ENCODE measurements at regions not wholly inside any gene's neighbourhood (a gene's known extent, or its start where the extent isn't known, plus 50 kb on each side); places are given as distances from the start of the nearest gene placed in this dataset.

GRCh38 chr5:57817924-57818323 is 335.3 kb upstream of the ACTBL2 start:
- Histone ChIP-seq H3K4me1 (ENCODE audit: control insufficient read depth in 1 of 2, insufficient read depth in 2 of 2, low read depth in 1 of 2, low read length in 1 of 2) (peaks cover 0 to 22% of the 10 kb centered on the region in 2 experiments; a peak in 2 of 4 replicates), H2AFZ (ENCODE audit: low read depth) (no peak overlapping the region), H3K9me2 (no peaks in the 10 kb centered on the region), H3K9me3 (peaks cover 18% of the 10 kb centered on the region; the same call in 1 of the 2 replicates), H3K36me3 (replicated peaks in 1 of 2; ENCODE audit: control insufficient read depth in 1 of 2, insufficient read depth in 2 of 2, low read length in 1 of 2) (peaks cover 0 to 7% of the 10 kb centered on the region in 2 experiments), H3K79me2 (ENCODE audit: insufficient read depth) (no peaks in the 10 kb centered on the region), H3F3A (replicated peaks; ENCODE audit: insufficient read depth) (peaks cover 25% of the 10 kb centered on the region), H3K27me3 (ENCODE audit: insufficient read depth) (no peaks in the 10 kb centered on the region), H3K9ac (no peak overlapping the region), H4K20me1 (ENCODE audit: insufficient read depth) (no peaks in the 10 kb centered on the region), H3K27ac (ENCODE audit: low read depth in 2 of 2, low read length in 1 of 2) (peak overlapping the region in 1 of 2 experiments; percentile 85; a peak in 2 of 4 replicates), H3K4me2 (no peak overlapping the region), H3K4me3 (ENCODE audit: low read depth in 2 of 2, low read length in 1 of 2) (no peak overlapping the region)
- TF ChIP-seq EP300 (IDR thresholded peaks at IDR 0.05; ENCODE audit: borderline replicate concordance in 1 of 2, low read depth in 1 of 2, low read length in 1 of 2), result no peak
- no peak for TF ChIP-seq PBX3 (IDR thresholded peaks at IDR 0.05)
- TF ChIP-seq REST (IDR thresholded peaks at IDR 0.05; ENCODE audit: low read depth, low read length), result no peak
- TF ChIP-seq GABPA (IDR thresholded peaks at IDR 0.05; ENCODE audit: low read depth), result no peak
- no peak for TF ChIP-seq ZBTB33 (IDR thresholded peaks at IDR 0.05; ENCODE audit: borderline replicate concordance, low read depth)
- no peak for TF ChIP-seq TAF1 (IDR thresholded peaks at IDR 0.05; ENCODE audit: borderline replicate concordance, low read depth, low read length)
- no peak for TF ChIP-seq SMC3 (IDR thresholded peaks at IDR 0.05; ENCODE audit: low read depth, low read length)
- DNase-seq, result no peak
- 94% methylated on average over 3 of the region's 3 CpGs for WGBS (ENCODE audit: low lambda C conversion rate)
- CTCF ChIA-PET, result no interaction called here
- POLR2A ChIA-PET, result no interaction called here

- Histone ChIP-seq H3F3A (replicated peaks; ENCODE audit: insufficient read depth) (peaks cover 33% of the 10 kb centered on the region), H3K9me2 (no peaks in the 10 kb centered on the region), H3K27ac (ENCODE audit: low read depth in 2 of 2, low read length in 1 of 2) (peak overlapping the region; percentile 65 to 85; a peak in 3 of 4 replicates), H3K36me3 (replicated peaks in 1 of 2; ENCODE audit: control insufficient read depth in 1 of 2, insufficient read depth in 2 of 2, low read length in 1 of 2) (peaks cover 0 to 7% of the 10 kb centered on the region in 2 experiments), H3K79me2 (ENCODE audit: insufficient read depth) (no peaks in the 10 kb centered on the region), H3K9ac (peak overlapping the region; percentile 0; the same call in 1 of the 2 replicates), H3K27me3 (ENCODE audit: insufficient read depth) (no peaks in the 10 kb centered on the region), H3K9me3 (peaks cover 18% of the 10 kb centered on the region; the same call in 1 of the 2 replicates), H3K4me3 (ENCODE audit: low read depth in 2 of 2, low read length in 1 of 2) (no peak overlapping the region), H3K4me1 (ENCODE audit: control insufficient read depth in 1 of 2, insufficient read depth in 2 of 2, low read depth in 1 of 2, low read length in 1 of 2) (peaks cover 0 to 22% of the 10 kb centered on the region in 2 experiments; a peak in 2 of 4 replicates), H2AFZ (ENCODE audit: low read depth) (no peak overlapping the region), H4K20me1 (ENCODE audit: insufficient read depth) (no peaks in the 10 kb centered on the region), H3K4me2 (no peak overlapping the region)
- POLR2A ChIA-PET, result no interaction called here
- TF ChIP-seq SIN3A (IDR thresholded peaks at IDR 0.05; ENCODE audit: borderline replicate concordance, low read depth, low read length) (0 out of 2 replicates have a peak, but pooled peaks have one; percentile 22), EZH2phosphoT487 (IDR thresholded peaks at IDR 0.05; ENCODE audit: borderline replicate concordance, low read depth) (no peak), TCF12 (IDR thresholded peaks at IDR 0.05) (peak; percentile 83), NFIC (IDR thresholded peaks at IDR 0.05; ENCODE audit: borderline replicate concordance) (peak; percentile 82), EP300 (IDR thresholded peaks at IDR 0.05; ENCODE audit: borderline replicate concordance in 1 of 2, low read depth in 1 of 2, low read length in 1 of 2) (peak in 1 of 2 experiments; percentile 50; a peak in 1 of 4 replicates), PBX3 (IDR thresholded peaks at IDR 0.05) (peak; percentile 86), POLR2AphosphoS5 (IDR thresholded peaks at IDR 0.05; ENCODE audit: low read depth, low read length) (peak; percentile 40; the same call in 1 of the 2 replicates), TEAD4 (IDR thresholded peaks at IDR 0.05; ENCODE audit: borderline replicate concordance, insufficient read depth) (peak; percentile 41; the same call in 1 of the 2 replicates), RXRA (IDR thresholded peaks at IDR 0.05; ENCODE audit: borderline replicate concordance, low read depth) (no peak), YY1 (IDR thresholded peaks at IDR 0.05; ENCODE audit: low read depth) (no peak)
- 67% methylated on average over 2 of the region's 2 CpGs for WGBS (ENCODE audit: low lambda C conversion rate)
- CTCF ChIA-PET, result interaction anchor here (0.8 to 0.9 kb wide), 2 partner anchors 9 to 39 kb away, joined by 3 read pairs; no protein-coding TSS in a partner anchor
- DNase-seq, result no peak
These were observed 334.4 kb upstream of the ACTBL2 start for GRCh38 chr5:57817001-57817453.
